ENCODE measurements at regions not wholly inside any gene's neighbourhood (a gene's known extent, or its start where the extent isn't known, plus 50 kb on each side); places are given as distances from the start of the nearest gene placed in this dataset.

DNA sequence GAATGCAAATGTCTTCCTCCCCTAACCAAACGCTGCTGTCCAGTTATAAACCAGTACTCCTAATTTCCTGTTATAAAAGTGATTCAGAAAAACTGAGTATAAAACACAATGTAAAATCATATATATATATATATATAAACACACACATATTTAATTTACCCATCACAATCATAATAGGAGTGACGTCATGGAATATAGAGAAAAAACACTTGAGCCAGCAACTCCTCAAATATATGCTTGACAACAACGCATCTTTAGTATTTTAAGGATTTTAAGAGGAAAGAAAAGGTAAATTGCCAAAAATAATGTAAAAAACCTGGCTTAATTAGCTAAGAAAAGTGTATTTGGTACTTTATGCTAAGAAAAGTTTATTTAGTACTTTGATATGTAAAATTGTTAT lies 2701.7 kb downstream of the PCDH7 start:
- intact Hi-C loops (cut with DNase I): no loop called here
- DNase-seq (no peak), FAIRE-seq (no peak)
- Histone ChIP-seq H3K36me3 (ENCODE audit: control insufficient read depth in 2 of 3, insufficient read depth in 3 of 3, low read length in 3 of 3) (no peaks in the 10 kb centered on the region), H3K4me1 (ENCODE audit: control insufficient read depth in 2 of 3, insufficient read depth in 2 of 3, low read depth in 1 of 3, low read length in 3 of 3) (peaks cover 0 to 3% (median 0%) of the 10 kb centered on the region in 3 donors), H3K9me3 (ENCODE audit: control insufficient read depth in 2 of 3, insufficient read depth in 1 of 3, low read length in 3 of 3) (no peaks in the 10 kb centered on the region), H3K4me3 (ENCODE audit: low read length in 3 of 3) (no peak overlapping the region), H3K27me3 (ENCODE audit: control insufficient read depth, insufficient read depth, low read length) (no peaks in the 10 kb centered on the region), H3K9ac (ENCODE audit: low read length in 3 of 3) (no peak overlapping the region), H3K27ac (ENCODE audit: low read depth in 2 of 2, low read length in 2 of 2) (no peak overlapping the region)
- TF ChIP-seq, protein P1, sequence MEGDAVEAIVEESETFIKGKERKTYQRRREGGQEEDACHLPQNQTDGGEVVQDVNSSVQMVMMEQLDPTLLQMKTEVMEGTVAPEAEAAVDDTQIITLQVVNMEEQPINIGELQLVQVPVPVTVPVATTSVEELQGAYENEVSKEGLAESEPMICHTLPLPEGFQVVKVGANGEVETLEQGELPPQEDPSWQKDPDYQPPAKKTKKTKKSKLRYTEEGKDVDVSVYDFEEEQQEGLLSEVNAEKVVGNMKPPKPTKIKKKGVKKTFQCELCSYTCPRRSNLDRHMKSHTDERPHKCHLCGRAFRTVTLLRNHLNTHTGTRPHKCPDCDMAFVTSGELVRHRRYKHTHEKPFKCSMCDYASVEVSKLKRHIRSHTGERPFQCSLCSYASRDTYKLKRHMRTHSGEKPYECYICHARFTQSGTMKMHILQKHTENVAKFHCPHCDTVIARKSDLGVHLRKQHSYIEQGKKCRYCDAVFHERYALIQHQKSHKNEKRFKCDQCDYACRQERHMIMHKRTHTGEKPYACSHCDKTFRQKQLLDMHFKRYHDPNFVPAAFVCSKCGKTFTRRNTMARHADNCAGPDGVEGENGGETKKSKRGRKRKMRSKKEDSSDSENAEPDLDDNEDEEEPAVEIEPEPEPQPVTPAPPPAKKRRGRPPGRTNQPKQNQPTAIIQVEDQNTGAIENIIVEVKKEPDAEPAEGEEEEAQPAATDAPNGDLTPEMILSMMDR (IDR thresholded peaks at IDR 0.05; ENCODE audit: borderline replicate concordance, extremely low read depth, insufficient read depth): no peak

DNA sequence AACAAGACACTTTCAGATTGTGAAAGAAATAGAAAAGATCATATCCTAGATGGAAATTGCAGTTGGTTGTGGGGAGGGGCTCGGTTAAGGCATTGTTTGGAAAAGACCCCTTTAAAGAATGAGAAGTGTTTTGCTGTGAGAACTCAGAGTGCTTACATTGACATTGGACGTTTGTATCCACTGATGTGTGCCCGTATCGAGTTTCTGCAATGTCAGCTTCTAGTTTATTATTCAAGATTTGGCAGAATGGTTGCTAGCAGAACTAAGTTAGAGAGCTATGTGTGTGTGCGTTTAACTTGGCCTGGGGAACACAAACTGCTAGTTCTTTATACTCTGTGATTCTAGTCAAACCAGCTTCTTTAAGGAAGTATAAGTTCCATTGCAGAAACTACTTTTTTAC lies 2702.5 kb downstream of the PCDH7 start:
- H3K27ac ChIP-seq (ENCODE audit: low read depth in 2 of 2, low read length in 2 of 2): no peak overlapping the region
- DNase-seq (peak in 3 of 5 donors; percentile 43 to 75 (median 62)), FAIRE-seq (no peak)
- intact Hi-C loops (cut with DNase I): no loop called here
- TF ChIP-seq, protein P1 (IDR thresholded peaks at IDR 0.05; ENCODE audit: borderline replicate concordance, extremely low read depth, insufficient read depth): no peak
- H3K9ac ChIP-seq (ENCODE audit: low read length in 3 of 3): no peak overlapping the region
- peaks cover 0 to 3% (median 0%) of the 10 kb centered on the region in 3 donors for H3K4me1 ChIP-seq (ENCODE audit: control insufficient read depth in 2 of 3, insufficient read depth in 2 of 3, low read depth in 1 of 3, low read length in 3 of 3)
- no peaks in the 10 kb centered on the region for H3K36me3 ChIP-seq (ENCODE audit: control insufficient read depth in 2 of 3, insufficient read depth in 3 of 3, low read length in 3 of 3)
- H3K9me3 ChIP-seq (ENCODE audit: control insufficient read depth in 2 of 3, insufficient read depth in 1 of 3, low read length in 3 of 3): no peaks in the 10 kb centered on the region
- no peaks in the 10 kb centered on the region for H3K27me3 ChIP-seq (ENCODE audit: control insufficient read depth, insufficient read depth, low read length)
- peak overlapping the region in 1 of 3 donors; percentile 6 for H3K4me3 ChIP-seq (ENCODE audit: low read length in 3 of 3)

DNA sequence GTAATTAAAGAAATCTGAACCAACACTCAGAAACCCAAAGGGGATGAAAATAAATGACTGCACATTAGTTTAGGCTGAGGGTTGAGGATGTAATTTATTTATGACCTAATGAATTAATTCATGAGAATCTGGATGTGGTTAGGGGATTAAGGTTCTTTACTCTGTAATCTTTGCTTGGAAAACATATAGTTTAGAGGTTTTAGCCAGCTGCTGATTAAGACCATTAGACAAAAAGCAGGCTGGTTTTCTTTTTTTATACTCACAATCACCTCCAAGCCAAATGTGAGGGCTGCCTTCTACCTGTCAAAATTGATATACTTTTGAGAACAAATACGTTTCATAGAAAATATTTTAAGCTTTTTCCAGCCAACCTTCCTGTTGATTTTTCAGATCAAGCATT lies 2705.8 kb downstream of the PCDH7 start:
- DNase-seq (no peak), FAIRE-seq (no peak)
- Histone ChIP-seq H3K27me3 (ENCODE audit: control insufficient read depth, insufficient read depth, low read length) (no peaks in the 10 kb centered on the region), H3K27ac (ENCODE audit: low read depth in 2 of 2, low read length in 2 of 2) (no peak overlapping the region), H3K4me3 (ENCODE audit: low read length in 3 of 3) (no peak overlapping the region), H3K9me3 (ENCODE audit: control insufficient read depth in 2 of 3, insufficient read depth in 1 of 3, low read length in 3 of 3) (no peaks in the 10 kb centered on the region), H3K4me1 (ENCODE audit: control insufficient read depth in 2 of 3, insufficient read depth in 2 of 3, low read depth in 1 of 3, low read length in 3 of 3) (peaks cover 0 to 3% (median 0%) of the 10 kb centered on the region in 3 donors), H3K36me3 (ENCODE audit: control insufficient read depth in 2 of 3, insufficient read depth in 3 of 3, low read length in 3 of 3) (no peaks in the 10 kb centered on the region), H3K9ac (ENCODE audit: low read length in 3 of 3) (no peak overlapping the region)
- TF ChIP-seq, protein P1 (IDR thresholded peaks at IDR 0.05; ENCODE audit: borderline replicate concordance, extremely low read depth, insufficient read depth): no peak
- intact Hi-C loops (cut with DNase I): no loop called here

DNA sequence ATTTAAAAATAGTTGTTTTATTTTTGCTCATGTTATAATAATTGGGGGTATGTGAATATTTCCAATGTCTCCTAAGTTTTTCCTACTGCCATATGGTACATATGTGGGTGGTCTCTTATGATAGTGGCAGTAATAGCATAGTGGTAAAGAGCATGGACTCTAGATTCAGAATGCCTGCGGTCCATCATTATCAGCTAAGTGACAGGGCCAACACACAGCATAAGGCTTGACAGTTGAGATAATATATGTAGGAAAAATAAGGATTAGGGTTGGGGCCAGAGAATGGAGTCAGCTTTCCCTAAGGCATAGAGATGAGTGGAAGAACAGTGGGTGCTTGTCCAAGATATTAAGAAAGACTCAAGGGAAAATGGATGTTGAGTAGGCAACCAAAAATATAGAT lies 2707.5 kb downstream of the PCDH7 start:
- Histone ChIP-seq H3K36me3 (ENCODE audit: control insufficient read depth in 2 of 3, insufficient read depth in 3 of 3, low read length in 3 of 3) (no peaks in the 10 kb centered on the region), H3K9ac (ENCODE audit: low read length in 3 of 3) (no peak overlapping the region), H3K27ac (ENCODE audit: low read depth in 2 of 2, low read length in 2 of 2) (no peak overlapping the region), H3K4me3 (ENCODE audit: low read length in 3 of 3) (no peak overlapping the region), H3K27me3 (ENCODE audit: control insufficient read depth, insufficient read depth, low read length) (no peaks in the 10 kb centered on the region), H3K9me3 (ENCODE audit: control insufficient read depth in 2 of 3, insufficient read depth in 1 of 3, low read length in 3 of 3) (no peaks in the 10 kb centered on the region), H3K4me1 (ENCODE audit: control insufficient read depth in 2 of 3, insufficient read depth in 2 of 3, low read depth in 1 of 3, low read length in 3 of 3) (peaks cover 0 to 3% (median 0%) of the 10 kb centered on the region in 3 donors)
- TF ChIP-seq, protein P1 (IDR thresholded peaks at IDR 0.05; ENCODE audit: borderline replicate concordance, extremely low read depth, insufficient read depth): no peak
- DNase-seq: no peak
- intact Hi-C loops (cut with DNase I): no loop called here
- no peak for FAIRE-seq

Measured in kidney (tissue), 13 donors.